Astrocyte of the spinal cord (primary cell): ENCODE measurements at regions not wholly inside any gene's neighbourhood (a gene's known extent, or its start where the extent isn't known, plus 50 kb on each side); places are given as distances from the start of the nearest gene placed in this dataset.

Experiments
- DNase-seq: peaks from one replicate; pipeline ENCODE4 v3.0.0; 2011; ENCODE audit warnings: low read depth, low spot score
- H3K4me3 ChIP-seq: 2 replicates; pipeline ENCODE4 v1.5.1; 2011; ENCODE audit warnings: low read depth, mild to moderate bottlenecking, low read length, moderate library complexity
- CTCF ChIP-seq: IDR thresholded peaks from 2 replicates; pipeline ENCODE4 v1.5.1; 2012; ENCODE audit warnings: low read depth, mild to moderate bottlenecking, low read length, inconsistent platforms
- in situ Hi-C: cut with HindIII; loops from 2 replicates; pipeline ENCODE4 v1.10.0; 2017; ENCODE audit warnings: low sequenced_read_pairs

- in situ Hi-C loops = no loop called here
- DNase-seq = no peak
- no peak for TF ChIP-seq CTCF
- no peak overlapping the region for H3K4me3 ChIP-seq
These were observed 63.9 kb upstream of the GRIK3 start for GRCh38 chr1:37098237-37098636.

- TF ChIP-seq CTCF = no peak
- H3K4me3 ChIP-seq = no peak overlapping the region
- DNase-seq = no peak
- in situ Hi-C loops = no loop called here
These were observed 66.0 kb upstream of the GRIK3 start for GRCh38 chr1:37100310-37100709.

- no peak overlapping the region for H3K4me3 ChIP-seq
- in situ Hi-C loops = no loop called here
- TF ChIP-seq CTCF = no peak
- no peak for DNase-seq
These were observed 68.5 kb upstream of the GRIK3 start for GRCh38 chr1:37102656-37103382.

GRCh38 chr1:37105911-37106310, 71.6 kb upstream of the GRIK3 start:
- in situ Hi-C loops = no loop called here
- no peak for DNase-seq

GRCh38 chr1:37107153-37107907, 73.0 kb upstream of the GRIK3 start:
- no peak for TF ChIP-seq CTCF
- no peak overlapping the region for H3K4me3 ChIP-seq
- in situ Hi-C loops = no loop called here
- DNase-seq = no peak

More at GRCh38 chr1:37105911-37106310, 71.6 kb upstream of the GRIK3 start:
- H3K4me3 ChIP-seq = no peak overlapping the region
- TF ChIP-seq CTCF = no peak

- H3K4me3 ChIP-seq = no peak overlapping the region
- TF ChIP-seq CTCF = no peak
- DNase-seq = no peak
- in situ Hi-C loops = no loop called here
These were observed 74.4 kb upstream of the GRIK3 start for GRCh38 chr1:37108596-37109188.
